ENCODE measurements at regions not wholly inside any gene's neighbourhood (a gene's known extent, or its start where the extent isn't known, plus 50 kb on each side); places are given as distances from the start of the nearest gene placed in this dataset.
A peak's percentile ranks its signal among the peaks of the same experiment; 100 is the strongest.

DNA sequence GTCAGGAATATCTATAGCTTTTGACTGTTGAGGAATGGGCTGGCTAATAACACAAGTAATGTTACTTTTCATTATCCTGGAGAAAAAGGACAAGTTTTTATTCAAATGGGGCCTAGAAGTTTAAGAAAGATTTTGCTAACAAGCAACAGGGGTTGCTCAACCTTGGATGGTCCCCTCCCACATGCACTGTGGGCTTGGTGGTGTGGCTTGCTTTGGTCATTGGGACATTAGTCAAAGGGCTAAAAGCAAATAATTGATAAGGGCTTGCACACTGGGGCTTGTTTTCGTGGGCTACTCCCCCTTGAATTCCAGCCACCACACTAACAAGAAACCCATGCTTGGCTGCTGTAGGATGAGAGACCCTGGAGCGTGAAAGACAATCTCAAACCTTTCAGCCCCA, 127.6 kb downstream of the JCAD start:
- no peak overlapping the region for H3K4me3 ChIP-seq (ENCODE audit: low read length, poor library complexity, severe bottlenecking)
- H3K4me1 ChIP-seq (ENCODE audit: insufficient read depth, low read length, poor library complexity, severe bottlenecking): no peaks in the 10 kb centered on the region
- no peaks in the 10 kb centered on the region for H3K36me3 ChIP-seq (ENCODE audit: insufficient read depth, low read length)
- H3K9me3 ChIP-seq (ENCODE audit: insufficient read depth, low read depth, low read length): no peaks in the 10 kb centered on the region
- H3F3A ChIP-seq (ENCODE audit: low read depth): no peaks in the 10 kb centered on the region
- no peaks in the 10 kb centered on the region for H3K9me2 ChIP-seq (replicated peaks; ENCODE audit: low read depth, low read length)
- H4K20me1 ChIP-seq (ENCODE audit: insufficient read depth, low read length, poor library complexity, severe bottlenecking): no peaks in the 10 kb centered on the region
- H2AFZ ChIP-seq (ENCODE audit: low read length): no peak overlapping the region
- H3K9ac ChIP-seq (ENCODE audit: low read depth, low read length, poor library complexity, severe bottlenecking): no peak overlapping the region
- H3K4me2 ChIP-seq (ENCODE audit: low read depth, low read length, poor library complexity, severe bottlenecking): no peak overlapping the region
- no peaks in the 10 kb centered on the region for H3K27me3 ChIP-seq (ENCODE audit: insufficient read depth, low read length, poor library complexity, severe bottlenecking)
- H3K79me2 ChIP-seq (ENCODE audit: insufficient read depth, low read length): no peaks in the 10 kb centered on the region
- TF ChIP-seq, protein P1, sequence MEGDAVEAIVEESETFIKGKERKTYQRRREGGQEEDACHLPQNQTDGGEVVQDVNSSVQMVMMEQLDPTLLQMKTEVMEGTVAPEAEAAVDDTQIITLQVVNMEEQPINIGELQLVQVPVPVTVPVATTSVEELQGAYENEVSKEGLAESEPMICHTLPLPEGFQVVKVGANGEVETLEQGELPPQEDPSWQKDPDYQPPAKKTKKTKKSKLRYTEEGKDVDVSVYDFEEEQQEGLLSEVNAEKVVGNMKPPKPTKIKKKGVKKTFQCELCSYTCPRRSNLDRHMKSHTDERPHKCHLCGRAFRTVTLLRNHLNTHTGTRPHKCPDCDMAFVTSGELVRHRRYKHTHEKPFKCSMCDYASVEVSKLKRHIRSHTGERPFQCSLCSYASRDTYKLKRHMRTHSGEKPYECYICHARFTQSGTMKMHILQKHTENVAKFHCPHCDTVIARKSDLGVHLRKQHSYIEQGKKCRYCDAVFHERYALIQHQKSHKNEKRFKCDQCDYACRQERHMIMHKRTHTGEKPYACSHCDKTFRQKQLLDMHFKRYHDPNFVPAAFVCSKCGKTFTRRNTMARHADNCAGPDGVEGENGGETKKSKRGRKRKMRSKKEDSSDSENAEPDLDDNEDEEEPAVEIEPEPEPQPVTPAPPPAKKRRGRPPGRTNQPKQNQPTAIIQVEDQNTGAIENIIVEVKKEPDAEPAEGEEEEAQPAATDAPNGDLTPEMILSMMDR (conservative IDR thresholded peaks at IDR 0.05; ENCODE audit: low read length): no peak
- TF ChIP-seq EZH2phosphoT487 (IDR thresholded peaks at IDR 0.05; ENCODE audit: borderline replicate concordance): no peak

DNA sequence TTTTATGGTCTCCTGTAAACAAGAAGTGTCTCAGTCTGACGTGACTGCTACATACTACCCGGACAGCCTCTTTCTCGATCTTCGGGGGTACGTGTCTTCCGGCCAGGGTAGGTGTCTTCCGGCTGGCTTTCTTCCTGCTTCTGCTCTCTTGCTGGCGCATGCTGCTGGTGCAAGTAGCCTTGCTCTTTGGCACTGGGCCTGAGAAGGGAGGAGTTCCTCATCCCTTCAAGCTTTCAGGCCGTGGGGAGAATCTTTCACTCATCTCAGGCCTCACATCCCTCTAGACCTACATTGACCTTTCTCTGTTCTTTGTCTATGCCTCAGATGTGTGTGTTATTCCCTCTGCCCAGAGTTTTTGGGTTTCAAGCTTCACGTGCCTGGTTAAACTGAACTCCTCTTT, 130.4 kb downstream of the JCAD start:
- no peak overlapping the region for H3K4me3 ChIP-seq (ENCODE audit: low read length, poor library complexity, severe bottlenecking)
- H3F3A ChIP-seq (ENCODE audit: low read depth): no peaks in the 10 kb centered on the region
- H3K27me3 ChIP-seq (ENCODE audit: insufficient read depth, low read length, poor library complexity, severe bottlenecking): no peaks in the 10 kb centered on the region
- no peak for TF ChIP-seq EZH2phosphoT487 (IDR thresholded peaks at IDR 0.05; ENCODE audit: borderline replicate concordance)
- TF ChIP-seq, protein P1 (conservative IDR thresholded peaks at IDR 0.05; ENCODE audit: low read length): no peak
- H2AFZ ChIP-seq (ENCODE audit: low read length): no peak overlapping the region
- no peaks in the 10 kb centered on the region for H3K79me2 ChIP-seq (ENCODE audit: insufficient read depth, low read length)
- H3K9ac ChIP-seq (ENCODE audit: low read depth, low read length, poor library complexity, severe bottlenecking): no peak overlapping the region
- no peaks in the 10 kb centered on the region for H3K36me3 ChIP-seq (ENCODE audit: insufficient read depth, low read length)
- no peaks in the 10 kb centered on the region for H3K4me1 ChIP-seq (ENCODE audit: insufficient read depth, low read length, poor library complexity, severe bottlenecking)
- no peaks in the 10 kb centered on the region for H3K9me3 ChIP-seq (ENCODE audit: insufficient read depth, low read depth, low read length)
- H4K20me1 ChIP-seq (ENCODE audit: insufficient read depth, low read length, poor library complexity, severe bottlenecking): no peaks in the 10 kb centered on the region
- no peak overlapping the region for H3K4me2 ChIP-seq (ENCODE audit: low read depth, low read length, poor library complexity, severe bottlenecking)
- H3K9me2 ChIP-seq (replicated peaks; ENCODE audit: low read depth, low read length): no peaks in the 10 kb centered on the region

DNA sequence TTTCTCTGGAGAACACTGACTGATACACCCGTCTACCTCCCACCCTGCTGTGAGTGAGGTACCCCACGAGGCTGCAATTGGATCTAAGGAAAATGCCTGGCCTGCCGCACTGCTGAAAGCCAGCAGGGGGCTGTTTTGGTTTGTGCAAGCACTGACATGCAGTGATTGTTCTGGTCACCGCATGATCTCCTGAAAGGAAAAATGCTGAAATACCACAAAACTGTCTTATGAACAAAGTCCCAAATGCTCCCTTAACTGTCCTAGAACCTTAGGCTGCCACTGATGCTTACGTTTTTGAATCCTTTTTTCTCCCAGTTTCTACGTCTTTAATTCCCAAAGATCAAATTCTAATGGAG, 132.7 kb downstream of the JCAD start:
- H3F3A ChIP-seq (ENCODE audit: low read depth): no peaks in the 10 kb centered on the region

More for the DNA sequence above, 132.7 kb downstream of the JCAD start:
- no peaks in the 10 kb centered on the region for H3K9me3 ChIP-seq (ENCODE audit: insufficient read depth, low read depth, low read length)
- H3K9ac ChIP-seq (ENCODE audit: low read depth, low read length, poor library complexity, severe bottlenecking): no peak overlapping the region
- H3K4me1 ChIP-seq (ENCODE audit: insufficient read depth, low read length, poor library complexity, severe bottlenecking): no peaks in the 10 kb centered on the region
- H3K79me2 ChIP-seq (ENCODE audit: insufficient read depth, low read length): no peaks in the 10 kb centered on the region
- H3K4me3 ChIP-seq (ENCODE audit: low read length, poor library complexity, severe bottlenecking): no peak overlapping the region
- no peak for TF ChIP-seq EZH2phosphoT487 (IDR thresholded peaks at IDR 0.05; ENCODE audit: borderline replicate concordance)
- TF ChIP-seq, protein P1 (conservative IDR thresholded peaks at IDR 0.05; ENCODE audit: low read length): peak; percentile 45; the same call in 1 of the 2 replicates
- H3K9me2 ChIP-seq (replicated peaks; ENCODE audit: low read depth, low read length): no peaks in the 10 kb centered on the region
- H4K20me1 ChIP-seq (ENCODE audit: insufficient read depth, low read length, poor library complexity, severe bottlenecking): no peaks in the 10 kb centered on the region
- H2AFZ ChIP-seq (ENCODE audit: low read length): no peak overlapping the region
- no peaks in the 10 kb centered on the region for H3K36me3 ChIP-seq (ENCODE audit: insufficient read depth, low read length)
- H3K4me2 ChIP-seq (ENCODE audit: low read depth, low read length, poor library complexity, severe bottlenecking): no peak overlapping the region
- H3K27me3 ChIP-seq (ENCODE audit: insufficient read depth, low read length, poor library complexity, severe bottlenecking): no peaks in the 10 kb centered on the region

Measured in Loucy (cell line).